HG03066 (cell line): ENCODE measurements at regions not wholly inside any gene's neighbourhood (a gene's known extent, or its start where the extent isn't known, plus 50 kb on each side); places are given as distances from the start of the nearest gene placed in this dataset.

Source experiments
- ATAC-seq: cut with Tn5 transposase; IDR thresholded peaks from one replicate; pipeline ENCODE4 v1.9.1; 2021; ENCODE audit warnings: low read depth; ENCODE audit not compliant: unreplicated experiment

DNA sequence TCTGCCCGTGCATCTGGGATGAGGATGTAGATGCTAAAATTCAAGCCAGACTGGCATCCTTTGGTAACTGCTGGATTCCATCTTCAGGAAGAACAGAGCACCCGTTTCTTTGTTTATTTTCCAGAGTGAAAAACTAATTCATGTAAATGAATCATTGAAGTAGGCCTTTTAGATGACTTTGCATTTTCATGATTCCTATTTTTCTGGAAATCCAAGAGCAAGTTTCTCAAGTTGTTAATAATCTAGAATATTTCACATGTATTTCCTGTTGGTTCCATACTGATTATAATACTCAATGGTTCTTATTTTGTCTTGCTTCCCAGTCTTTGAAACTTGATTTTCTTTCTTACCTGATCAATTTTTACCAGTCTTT is 328.4 kb downstream of the LPIN1 start:
- no peak for ATAC-seq

- no peak for ATAC-seq
These were observed 329.2 kb downstream of the LPIN1 start for GRCh38 chr2:12075603-12076002.

DNA sequence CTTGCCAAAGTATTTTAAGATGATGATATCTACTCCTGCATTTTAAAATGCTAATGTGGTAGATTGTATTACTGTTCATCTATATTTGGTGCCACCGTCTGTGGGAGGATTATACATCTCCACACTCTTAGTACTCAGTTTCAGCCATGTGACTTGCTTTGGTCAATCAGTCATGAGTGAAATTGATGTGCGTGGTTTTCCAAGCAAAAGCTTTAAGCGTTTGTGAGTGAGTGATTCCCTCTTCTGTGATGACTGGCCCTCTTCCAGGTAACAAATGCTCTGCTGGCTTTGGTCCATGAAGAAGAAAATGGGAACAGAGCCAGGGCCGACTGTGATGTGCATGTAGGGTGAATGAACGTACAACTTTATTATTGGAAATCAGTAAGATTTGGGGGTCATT is 330.4 kb downstream of the LPIN1 start:
- ATAC-seq, result no peak

- ATAC-seq, result no peak
These were observed 333.9 kb downstream of the LPIN1 start for GRCh38 chr2:12080360-12080759.

- ATAC-seq, result no peak
These were observed 335.2 kb downstream of the LPIN1 start for GRCh38 chr2:12081481-12082210.

- ATAC-seq, result no peak
These were observed 336.7 kb downstream of the LPIN1 start for GRCh38 chr2:12083081-12083581.

DNA sequence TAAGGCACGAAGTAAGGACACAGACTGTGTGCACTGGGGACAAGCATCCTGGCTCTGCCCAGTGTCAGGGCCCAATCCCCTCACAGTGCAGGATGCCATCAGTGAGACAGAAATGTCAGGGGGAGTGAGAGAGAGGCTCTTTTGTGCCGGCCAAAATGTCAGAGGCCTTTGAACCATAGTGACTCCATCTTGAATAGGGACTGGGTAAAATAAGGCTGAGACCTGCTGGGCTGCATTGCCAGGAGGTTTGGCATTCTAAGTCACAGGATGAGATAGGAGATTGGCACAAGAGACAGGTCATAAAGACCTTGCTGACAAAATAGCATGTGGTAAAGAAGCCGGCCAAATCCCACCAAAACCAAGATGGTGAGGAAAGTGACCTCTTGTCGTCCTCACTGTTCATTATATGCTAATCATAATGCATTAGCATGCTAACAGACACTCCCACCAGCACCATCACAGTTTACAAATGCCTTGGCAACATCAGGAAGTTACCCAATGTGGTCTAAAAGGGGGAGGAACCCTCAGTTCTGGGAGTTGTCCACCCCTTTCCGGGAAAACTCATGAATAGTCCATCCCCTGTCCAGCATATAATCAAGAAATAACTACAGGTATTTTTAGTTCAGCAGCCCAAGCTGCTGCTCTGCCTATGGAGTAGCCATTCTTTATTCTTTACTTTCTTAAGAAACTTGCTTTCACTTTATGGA is 337.4 kb downstream of the LPIN1 start:
- no peak for ATAC-seq

- no peak for ATAC-seq
These were observed 340.7 kb downstream of the LPIN1 start for GRCh38 chr2:12087175-12087574.

DNA sequence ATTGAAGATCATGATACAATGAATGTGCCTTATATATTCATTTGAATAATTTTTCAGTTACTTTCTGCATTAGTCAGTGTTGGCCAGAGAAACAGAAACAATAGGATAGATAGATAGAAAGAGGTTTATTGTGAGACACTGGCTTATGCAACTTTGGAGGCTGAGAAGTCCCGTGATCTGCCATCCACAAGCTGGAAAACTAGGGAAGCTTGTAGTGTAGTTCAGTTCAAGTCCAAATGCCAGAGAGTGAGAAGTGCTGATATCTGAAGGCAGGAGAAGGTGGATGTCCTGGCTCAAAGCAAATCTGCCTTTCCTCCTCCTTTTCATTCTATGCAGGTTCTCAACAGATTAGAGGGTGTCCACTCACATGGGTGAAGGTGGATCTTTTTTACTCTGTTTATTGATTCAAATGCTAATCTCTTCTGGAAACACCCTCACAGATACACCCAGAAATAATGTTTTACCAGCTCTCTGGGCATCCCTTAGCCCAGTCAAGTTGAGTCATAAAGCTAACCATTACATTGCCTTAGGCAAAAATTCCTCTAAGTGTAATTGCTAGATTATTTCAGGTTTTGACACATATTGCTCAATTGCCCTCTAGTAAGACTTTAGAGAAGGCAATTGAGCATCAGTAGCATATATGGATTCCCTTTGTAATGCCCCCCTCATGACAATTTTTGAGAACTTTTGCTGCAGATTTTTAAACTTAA is 341.4 kb downstream of the LPIN1 start:
- ATAC-seq, result no peak

DNA sequence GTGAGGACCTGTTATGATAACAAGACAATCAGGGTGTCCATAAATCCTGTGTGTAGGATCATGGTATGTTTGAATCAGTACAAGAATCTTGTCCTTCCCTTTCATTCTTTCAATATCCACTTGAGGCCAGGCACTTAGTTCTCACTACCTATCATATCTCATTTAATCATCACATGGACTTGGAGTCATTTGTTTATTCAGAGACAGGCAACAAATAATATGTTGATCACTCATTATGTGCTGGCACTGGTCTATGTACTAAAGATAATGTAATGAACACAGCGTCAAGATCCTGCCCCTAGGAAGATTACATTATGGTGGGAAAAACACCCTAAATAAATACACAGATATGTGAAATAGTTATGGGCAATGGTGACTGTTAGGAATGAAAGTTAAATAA is 342.6 kb downstream of the LPIN1 start:
- no peak for ATAC-seq

GRCh38 chr2:12089496-12089895 is 343.1 kb downstream of the LPIN1 start:
- ATAC-seq, result no peak

DNA sequence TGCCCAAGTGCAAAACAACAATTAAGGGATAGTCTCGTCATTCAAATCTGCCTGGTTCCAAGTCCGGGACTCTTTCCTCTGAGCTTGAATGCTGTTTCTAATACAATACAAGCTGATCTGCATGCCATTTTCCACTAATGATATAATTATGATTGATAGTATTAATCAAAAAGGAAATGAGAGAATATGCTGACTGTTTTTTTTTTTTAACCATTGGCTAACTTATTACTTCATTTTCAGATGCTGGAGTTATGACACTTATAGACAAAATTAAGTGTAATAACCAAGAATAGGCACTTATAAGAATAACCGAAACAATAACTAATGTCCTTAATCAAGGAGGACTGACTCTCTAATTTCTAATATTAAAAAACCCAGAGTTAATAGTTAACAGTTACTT is 343.6 kb downstream of the LPIN1 start:
- ATAC-seq, result no peak

- no peak for ATAC-seq
These were observed 344.2 kb downstream of the LPIN1 start for GRCh38 chr2:12090590-12090989.

- no peak for ATAC-seq
These were observed 344.9 kb downstream of the LPIN1 start for GRCh38 chr2:12091201-12091806.

DNA sequence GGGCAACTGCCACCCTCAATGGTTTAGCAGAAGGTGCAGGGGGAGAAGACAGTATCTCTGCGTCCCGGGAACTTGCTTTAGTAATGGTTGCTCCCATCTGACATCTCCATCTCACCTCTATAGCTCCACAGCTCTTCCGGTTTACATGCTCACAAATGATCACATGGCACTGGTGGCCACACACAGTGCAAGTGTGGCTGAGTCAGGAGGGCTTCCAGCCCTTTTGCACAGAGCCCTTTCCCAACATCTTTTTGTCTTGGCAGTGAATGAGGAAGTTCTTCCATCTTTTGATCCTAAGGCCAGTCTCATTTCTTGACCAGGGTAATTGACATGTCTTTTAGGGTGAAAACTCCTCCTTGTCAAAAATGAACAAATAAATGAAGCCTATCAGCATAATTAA is 347.7 kb downstream of the LPIN1 start:
- ATAC-seq, result no peak

DNA sequence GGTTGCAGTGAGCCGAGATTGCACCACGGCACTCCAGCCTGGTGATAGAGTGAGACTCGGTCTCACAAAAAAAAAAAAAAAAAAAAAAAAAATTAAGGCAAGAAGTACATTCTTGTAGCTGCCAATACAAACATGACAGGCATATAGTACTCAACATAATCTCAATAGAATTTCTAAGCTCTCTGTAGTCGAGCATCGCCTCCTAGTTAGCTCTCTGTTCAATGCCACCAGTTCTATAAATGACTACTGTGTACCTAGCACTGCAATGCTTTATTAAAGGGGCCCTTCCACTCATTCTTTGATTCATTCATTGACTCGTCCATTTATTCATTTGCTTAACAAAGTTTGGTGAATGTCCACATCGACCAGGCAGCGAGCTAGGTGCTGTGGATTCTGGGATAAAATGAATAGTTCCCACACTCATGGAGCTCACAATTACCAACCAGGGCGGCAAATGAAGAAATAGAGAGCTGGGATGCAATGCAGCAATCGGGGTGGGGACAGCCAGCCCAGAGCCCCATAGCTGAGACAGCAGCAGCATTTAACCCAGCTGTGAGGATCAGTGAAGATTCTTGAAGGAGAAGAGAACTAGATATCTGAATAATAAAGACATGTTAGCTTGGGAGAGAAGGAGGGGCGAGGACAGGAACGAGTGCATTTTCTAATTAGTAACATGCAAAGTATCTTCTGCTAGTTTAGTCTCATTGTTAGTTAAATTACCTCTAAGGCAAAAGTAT is 349.8 kb downstream of the LPIN1 start:
- ATAC-seq, result no peak

DNA sequence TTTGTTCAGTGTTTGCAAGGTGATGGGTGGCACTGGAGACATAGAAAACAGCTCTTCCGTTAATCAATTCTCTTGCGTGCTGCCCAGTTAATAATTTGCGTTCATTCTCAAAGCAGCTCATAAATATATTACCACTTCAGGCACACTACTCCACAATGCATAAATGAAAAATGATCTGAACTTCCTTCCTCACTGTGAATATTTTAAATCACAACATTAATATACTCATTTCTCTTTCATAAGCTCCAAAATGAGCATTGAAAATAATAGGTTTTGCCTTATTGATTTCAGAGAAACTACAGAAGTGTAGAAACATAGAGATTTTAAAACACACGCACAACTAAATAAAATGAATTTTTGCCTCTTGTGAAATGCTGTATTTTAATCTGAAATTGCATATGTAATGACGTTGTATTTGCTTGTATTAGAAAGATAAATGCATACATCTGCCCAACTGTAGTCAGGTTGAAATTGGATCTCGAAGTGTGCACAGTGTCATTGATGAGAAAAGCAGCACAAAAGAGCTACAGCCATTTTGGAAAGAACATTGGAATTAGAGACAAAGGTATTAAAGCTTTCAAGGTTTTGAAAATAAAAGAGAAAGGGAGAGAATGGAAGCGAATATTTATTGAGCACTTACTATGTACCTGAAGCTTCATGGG is 350.5 kb downstream of the LPIN1 start:
- no peak for ATAC-seq

DNA sequence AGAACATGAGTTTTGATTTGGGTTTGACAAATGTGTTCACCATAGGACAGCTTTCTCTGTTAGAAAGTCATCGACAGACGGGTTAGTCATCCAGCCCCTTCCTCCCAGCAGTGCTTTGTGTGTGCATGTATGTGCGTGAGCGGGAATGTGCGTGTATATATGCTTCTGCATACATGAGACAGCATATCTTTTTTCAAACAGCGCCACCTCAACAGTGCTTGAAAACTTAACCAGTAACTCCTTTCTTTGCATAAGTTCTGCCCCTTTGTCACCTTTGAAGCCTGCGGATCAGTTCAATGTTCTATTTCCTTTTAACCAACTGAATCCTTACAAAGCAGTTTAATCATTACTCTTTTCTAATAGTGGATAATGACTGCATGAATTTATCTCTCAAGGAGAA is 351.4 kb downstream of the LPIN1 start:
- no peak for ATAC-seq

GRCh38 chr2:12099374-12099773 is 352.9 kb downstream of the LPIN1 start:
- no peak for ATAC-seq

DNA sequence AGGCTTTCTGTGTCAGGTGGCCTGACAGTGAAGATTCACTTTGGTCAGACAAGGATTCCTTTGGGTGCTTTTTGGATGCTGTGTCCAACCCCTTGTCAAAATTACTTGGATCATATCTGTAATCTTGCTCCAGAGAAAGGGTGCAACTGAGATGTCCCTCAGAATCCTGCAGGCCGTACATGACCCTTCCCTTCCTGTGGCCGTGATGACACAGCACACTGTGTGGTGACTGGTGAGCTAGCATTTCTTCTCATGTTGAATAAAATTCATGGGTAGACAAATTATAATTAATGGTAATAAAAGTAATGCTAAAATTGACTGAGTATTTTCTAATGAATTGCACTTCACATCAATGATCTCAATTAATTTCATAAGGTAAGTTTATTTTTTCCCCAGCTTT is 356.2 kb downstream of the LPIN1 start:
- no peak for ATAC-seq
